ENCODE measurements at regions not wholly inside any gene's neighbourhood (a gene's known extent, or its start where the extent isn't known, plus 50 kb on each side); places are given as distances from the start of the nearest gene placed in this dataset.
"Not testable (repeated sequence)": the region's sequence is repeated elsewhere in the genome, so short reads cannot be mapped to it uniquely, and the experiment has no call there.

- no peaks in the 10 kb centered on the region for H3K4me1 ChIP-seq (ENCODE audit: control insufficient read depth in 1 of 2, extremely low read depth in 1 of 2, insufficient read depth in 2 of 2, low read length in 2 of 2)
- Mint-ChIP-seq H3K27ac (no peak overlapping the region), H3K4me3 (no peak overlapping the region), H3K4me1 (no peaks in the 10 kb centered on the region), H3K27me3 (no peaks in the 10 kb centered on the region), H3K36me3 (no peaks in the 10 kb centered on the region), H3K9me3 (peaks cover 0 to 20% (median 9%) of the 10 kb centered on the region in 3 donors)
- no peak overlapping the region for H3K27ac ChIP-seq (ENCODE audit: low read length)
- no peak overlapping the region for H3K4me3 ChIP-seq (ENCODE audit: control insufficient read depth in 1 of 2, extremely low read depth in 1 of 2, low read length in 1 of 2)
- ChIA-PET CTCF (no interaction called here), POLR2A (no interaction called here)
- DNase-seq (no peak), ATAC-seq (replicated peaks in 1 of 4) (no peak)
- H3K27me3 ChIP-seq (replicated peaks in 1 of 2; ENCODE audit: control insufficient read depth in 2 of 2, extremely low read depth in 1 of 2, insufficient read depth in 2 of 2, low read length in 1 of 2): no peaks in the 10 kb centered on the region
- WGBS (ENCODE audit: insufficient coverage): no CpG with 5 or more reads among the region's 2 CpGs
- H3K36me3 ChIP-seq (ENCODE audit: control insufficient read depth in 2 of 2, extremely low read depth in 1 of 2, insufficient read depth in 1 of 2, low read length in 1 of 2): no peaks in the 10 kb centered on the region
- H3K9me3 ChIP-seq: no peaks in the 10 kb centered on the region
These were observed 195.5 kb downstream of the MBL2 start for GRCh38 chr10:52577047-52577446.

- WGBS (ENCODE audit: insufficient coverage): no CpG with 5 or more reads among the region's 5 CpGs
- CTCF ChIA-PET: no interaction called here
- Histone ChIP-seq H3K9me3 (no peaks in the 10 kb centered on the region), H3K27me3 (replicated peaks in 1 of 2; ENCODE audit: control insufficient read depth in 2 of 2, extremely low read depth in 1 of 2, insufficient read depth in 2 of 2, low read length in 1 of 2) (no peaks in the 10 kb centered on the region), H3K36me3 (ENCODE audit: control insufficient read depth in 2 of 2, extremely low read depth in 1 of 2, insufficient read depth in 1 of 2, low read length in 1 of 2) (no peaks in the 10 kb centered on the region), H3K27ac (ENCODE audit: low read length) (no peak overlapping the region), H3K4me1 (ENCODE audit: control insufficient read depth in 1 of 2, extremely low read depth in 1 of 2, insufficient read depth in 2 of 2, low read length in 2 of 2) (no peaks in the 10 kb centered on the region), H3K4me3 (ENCODE audit: control insufficient read depth in 1 of 2, extremely low read depth in 1 of 2, low read length in 1 of 2) (no peak overlapping the region)
- ATAC-seq (replicated peaks in 1 of 4): no peak
- no peak for DNase-seq
- POLR2A ChIA-PET: interaction anchor here in 1 of 2 donors (0.7 kb wide), 1 partner anchor 1634 kb away, joined by 3 read pairs; no protein-coding TSS in a partner anchor
- H3K27me3 Mint-ChIP-seq: no peaks in the 10 kb centered on the region
- H3K36me3 Mint-ChIP-seq: no peaks in the 10 kb centered on the region
- H3K9me3 Mint-ChIP-seq: peaks cover 4 to 25% (median 12%) of the 10 kb centered on the region in 3 donors
- H3K4me1 Mint-ChIP-seq: no peaks in the 10 kb centered on the region
- H3K4me3 Mint-ChIP-seq: no peak overlapping the region
- H3K27ac Mint-ChIP-seq: no peak overlapping the region
These were observed 193.6 kb downstream of the MBL2 start for GRCh38 chr10:52578871-52579405.

- H3K4me1 Mint-ChIP-seq; H3K9me3 ChIP-seq; ATAC-seq (replicated peaks in 1 of 4); H3K4me3 Mint-ChIP-seq; H3K27ac ChIP-seq (ENCODE audit: low read length); H3K4me3 ChIP-seq (ENCODE audit: control insufficient read depth in 1 of 2, extremely low read depth in 1 of 2, low read length in 1 of 2); H3K27me3 ChIP-seq (replicated peaks in 1 of 2; ENCODE audit: control insufficient read depth in 2 of 2, extremely low read depth in 1 of 2, insufficient read depth in 2 of 2, low read length in 1 of 2); H3K36me3 Mint-ChIP-seq; POLR2A ChIA-PET; H3K27me3 Mint-ChIP-seq; DNase-seq; H3K27ac Mint-ChIP-seq; H3K4me1 ChIP-seq (ENCODE audit: control insufficient read depth in 1 of 2, extremely low read depth in 1 of 2, insufficient read depth in 2 of 2, low read length in 2 of 2); H3K36me3 ChIP-seq (ENCODE audit: control insufficient read depth in 2 of 2, extremely low read depth in 1 of 2, insufficient read depth in 1 of 2, low read length in 1 of 2); CTCF ChIA-PET: not testable (repeated sequence)
- 33% methylated on average over 1 of the region's 2 CpGs for WGBS (ENCODE audit: insufficient coverage)
- peaks cover 8 to 34% (median 20%) of the 10 kb centered on the region in 3 donors for H3K9me3 Mint-ChIP-seq
These were observed 190.9 kb downstream of the MBL2 start for GRCh38 chr10:52581636-52582035.

GRCh38 chr10:52583336-52583735, 189.2 kb downstream of the MBL2 start:
- Mint-ChIP-seq H3K27me3 (no peaks in the 10 kb centered on the region), H3K36me3 (no peaks in the 10 kb centered on the region), H3K9me3 (peaks cover 8 to 51% (median 34%) of the 10 kb centered on the region in 3 donors), H3K4me1 (no peaks in the 10 kb centered on the region), H3K27ac (no peak overlapping the region), H3K4me3 (no peak overlapping the region)
- H3K4me3 ChIP-seq (ENCODE audit: control insufficient read depth in 1 of 2, extremely low read depth in 1 of 2, low read length in 1 of 2): no peak overlapping the region
- no peaks in the 10 kb centered on the region for H3K4me1 ChIP-seq (ENCODE audit: control insufficient read depth in 1 of 2, extremely low read depth in 1 of 2, insufficient read depth in 2 of 2, low read length in 2 of 2)
- H3K36me3 ChIP-seq (ENCODE audit: control insufficient read depth in 2 of 2, extremely low read depth in 1 of 2, insufficient read depth in 1 of 2, low read length in 1 of 2): no peaks in the 10 kb centered on the region
- H3K27me3 ChIP-seq (replicated peaks in 1 of 2; ENCODE audit: control insufficient read depth in 2 of 2, extremely low read depth in 1 of 2, insufficient read depth in 2 of 2, low read length in 1 of 2): no peaks in the 10 kb centered on the region
- CTCF ChIA-PET: interaction anchor here in 1 of 2 donors (0.6 kb wide), 1 partner anchor 452 kb away, joined by 3 read pairs; no protein-coding TSS in a partner anchor
- no peak overlapping the region for H3K27ac ChIP-seq (ENCODE audit: low read length)
- POLR2A ChIA-PET: no interaction called here
- no peaks in the 10 kb centered on the region for H3K9me3 ChIP-seq
- no peak for ATAC-seq (replicated peaks in 1 of 4)
- no peak for DNase-seq

- Histone ChIP-seq H3K27me3 (replicated peaks in 1 of 2; ENCODE audit: control insufficient read depth in 2 of 2, extremely low read depth in 1 of 2, insufficient read depth in 2 of 2, low read length in 1 of 2) (no peaks in the 10 kb centered on the region), H3K27ac (ENCODE audit: low read length) (no peak overlapping the region), H3K9me3 (no peaks in the 10 kb centered on the region), H3K4me1 (ENCODE audit: control insufficient read depth in 1 of 2, extremely low read depth in 1 of 2, insufficient read depth in 2 of 2, low read length in 2 of 2) (no peaks in the 10 kb centered on the region), H3K4me3 (ENCODE audit: control insufficient read depth in 1 of 2, extremely low read depth in 1 of 2, low read length in 1 of 2) (no peak overlapping the region), H3K36me3 (ENCODE audit: control insufficient read depth in 2 of 2, extremely low read depth in 1 of 2, insufficient read depth in 1 of 2, low read length in 1 of 2) (no peaks in the 10 kb centered on the region)
- Mint-ChIP-seq H3K4me1 (no peaks in the 10 kb centered on the region), H3K36me3 (no peaks in the 10 kb centered on the region), H3K27me3 (no peaks in the 10 kb centered on the region), H3K4me3 (no peak overlapping the region), H3K9me3 (peaks cover 15 to 51% (median 30%) of the 10 kb centered on the region in 3 donors), H3K27ac (no peak overlapping the region)
- DNase-seq: no peak
- ChIA-PET CTCF (no interaction called here), POLR2A (no interaction called here)
- ATAC-seq (replicated peaks in 1 of 4): no peak
- no CpG with 5 or more reads among the region's 2 CpGs for WGBS (ENCODE audit: insufficient coverage)
These were observed 185.9 kb downstream of the MBL2 start for GRCh38 chr10:52586710-52587109.

GRCh38 chr10:52597189-52597863, 175.3 kb downstream of the MBL2 start:
- Histone ChIP-seq H3K36me3 (ENCODE audit: control insufficient read depth in 2 of 2, extremely low read depth in 1 of 2, insufficient read depth in 1 of 2, low read length in 1 of 2) (no peaks in the 10 kb centered on the region), H3K4me3 (ENCODE audit: control insufficient read depth in 1 of 2, extremely low read depth in 1 of 2, low read length in 1 of 2) (no peak overlapping the region), H3K9me3 (no peaks in the 10 kb centered on the region), H3K27me3 (replicated peaks in 1 of 2; ENCODE audit: control insufficient read depth in 2 of 2, extremely low read depth in 1 of 2, insufficient read depth in 2 of 2, low read length in 1 of 2) (no peaks in the 10 kb centered on the region), H3K4me1 (ENCODE audit: control insufficient read depth in 1 of 2, extremely low read depth in 1 of 2, insufficient read depth in 2 of 2, low read length in 2 of 2) (no peaks in the 10 kb centered on the region), H3K27ac (ENCODE audit: low read length) (no peak overlapping the region)
- Mint-ChIP-seq H3K9me3 (peaks cover 0 to 4% (median under 1%) of the 10 kb centered on the region in 3 donors), H3K4me3 (no peak overlapping the region), H3K27me3 (no peaks in the 10 kb centered on the region), H3K4me1 (no peaks in the 10 kb centered on the region), H3K27ac (no peak overlapping the region), H3K36me3 (no peaks in the 10 kb centered on the region)
- CTCF ChIA-PET: no interaction called here
- WGBS (ENCODE audit: insufficient coverage): no CpG with 5 or more reads among the region's 3 CpGs
- DNase-seq (no peak), ATAC-seq (replicated peaks in 1 of 4) (no peak)
- POLR2A ChIA-PET: no interaction called here
